ENCODE measurements at regions not wholly inside any gene's neighbourhood (a gene's known extent, or its start where the extent isn't known, plus 50 kb on each side); places are given as distances from the start of the nearest gene placed in this dataset.
"Not testable (repeated sequence)": the region's sequence is repeated elsewhere in the genome, so short reads cannot be mapped to it uniquely, and the experiment has no call there.

DNA sequence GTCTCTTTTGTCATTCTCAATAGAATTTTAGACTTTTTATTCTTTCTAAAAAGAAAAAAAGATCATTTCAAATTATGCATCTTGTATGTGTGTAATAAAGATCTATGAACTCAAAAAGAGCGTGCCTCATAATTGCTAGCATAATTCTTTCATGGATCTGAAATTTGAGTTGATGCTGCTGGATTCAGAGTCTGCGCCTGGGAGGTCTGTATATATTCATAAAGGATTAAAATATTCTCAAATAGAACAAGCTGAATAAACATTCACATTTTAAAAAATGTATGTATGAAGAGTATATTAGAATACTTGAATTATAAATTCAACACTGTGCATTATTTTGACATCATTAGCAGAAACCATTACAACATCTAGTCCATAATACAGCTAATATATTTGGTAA, 297.8 kb upstream of the GRAMD2B start:
- peaks cover 37% of the 10 kb centered on the region for H3K4me1 Mint-ChIP-seq
- Histone ChIP-seq H3K4me2 (no peak overlapping the region), H3K79me2 (ENCODE audit: low read depth) (no peaks in the 10 kb centered on the region), H3K4me3 (no peak overlapping the region), H3K27me3 (no peaks in the 10 kb centered on the region), H4K20me1 (ENCODE audit: low read depth) (no peaks in the 10 kb centered on the region), H3K4me1 (peaks cover 6% of the 10 kb centered on the region), H3K9ac (no peak overlapping the region), H3F3A (ENCODE audit: low read depth) (no peaks in the 10 kb centered on the region), H3K27ac (no peak overlapping the region), H3K9me3 (ENCODE audit: low read depth) (no peaks in the 10 kb centered on the region), H2AFZ (replicated peaks) (no peak overlapping the region), H3K36me3 (no peaks in the 10 kb centered on the region)
- no peaks in the 10 kb centered on the region for H3K27me3 Mint-ChIP-seq (ENCODE audit: insufficient read depth, low read depth)
- no peaks in the 10 kb centered on the region for H3K9me3 Mint-ChIP-seq
- TF ChIP-seq, protein P1, sequence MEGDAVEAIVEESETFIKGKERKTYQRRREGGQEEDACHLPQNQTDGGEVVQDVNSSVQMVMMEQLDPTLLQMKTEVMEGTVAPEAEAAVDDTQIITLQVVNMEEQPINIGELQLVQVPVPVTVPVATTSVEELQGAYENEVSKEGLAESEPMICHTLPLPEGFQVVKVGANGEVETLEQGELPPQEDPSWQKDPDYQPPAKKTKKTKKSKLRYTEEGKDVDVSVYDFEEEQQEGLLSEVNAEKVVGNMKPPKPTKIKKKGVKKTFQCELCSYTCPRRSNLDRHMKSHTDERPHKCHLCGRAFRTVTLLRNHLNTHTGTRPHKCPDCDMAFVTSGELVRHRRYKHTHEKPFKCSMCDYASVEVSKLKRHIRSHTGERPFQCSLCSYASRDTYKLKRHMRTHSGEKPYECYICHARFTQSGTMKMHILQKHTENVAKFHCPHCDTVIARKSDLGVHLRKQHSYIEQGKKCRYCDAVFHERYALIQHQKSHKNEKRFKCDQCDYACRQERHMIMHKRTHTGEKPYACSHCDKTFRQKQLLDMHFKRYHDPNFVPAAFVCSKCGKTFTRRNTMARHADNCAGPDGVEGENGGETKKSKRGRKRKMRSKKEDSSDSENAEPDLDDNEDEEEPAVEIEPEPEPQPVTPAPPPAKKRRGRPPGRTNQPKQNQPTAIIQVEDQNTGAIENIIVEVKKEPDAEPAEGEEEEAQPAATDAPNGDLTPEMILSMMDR (IDR thresholded peaks at IDR 0.05), result no peak
- H3K36me3 Mint-ChIP-seq, result no peaks in the 10 kb centered on the region
- H3K27ac Mint-ChIP-seq, result no peak overlapping the region
- no peak overlapping the region for H3K4me3 Mint-ChIP-seq
- DNase-seq (ENCODE audit: low spot score), result no peak

DNA sequence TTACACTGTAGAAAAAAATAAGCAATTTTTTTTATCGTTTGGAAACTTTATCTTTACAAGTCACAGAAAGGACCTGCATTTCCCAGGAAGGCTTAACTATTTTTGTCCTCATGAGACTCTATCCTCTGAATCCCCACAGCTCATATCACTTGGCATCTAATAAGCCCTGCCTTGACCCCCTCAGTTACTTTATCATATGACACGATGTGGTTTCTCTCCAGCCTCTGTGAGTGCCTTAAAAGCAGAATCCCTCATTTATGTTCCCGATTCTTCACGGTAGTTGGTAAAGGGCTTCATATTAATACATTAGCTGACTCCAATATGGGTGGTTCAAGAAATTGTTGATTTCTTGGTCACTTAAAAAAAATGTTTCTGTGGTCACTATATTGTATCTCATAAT, 296.6 kb upstream of the GRAMD2B start:
- no peak overlapping the region for H3K9ac ChIP-seq
- TF ChIP-seq EZH2 (IDR thresholded peaks at IDR 0.05) (no peak), EZH2phosphoT487 (IDR thresholded peaks at IDR 0.05) (no peak)
- TF ChIP-seq, protein P1 (IDR thresholded peaks at IDR 0.05), result no peak
- H4K20me1 ChIP-seq (ENCODE audit: low read depth), result no peaks in the 10 kb centered on the region
- DNase-seq (ENCODE audit: low spot score), result no peak
- no peak overlapping the region for H3K4me3 Mint-ChIP-seq
- no peaks in the 10 kb centered on the region for H3F3A ChIP-seq (ENCODE audit: low read depth)
- H2AFZ ChIP-seq (replicated peaks), result no peak overlapping the region
- no peak overlapping the region for H3K27ac ChIP-seq
- H3K27me3 Mint-ChIP-seq (ENCODE audit: insufficient read depth, low read depth), result no peaks in the 10 kb centered on the region
- H3K36me3 ChIP-seq, result no peaks in the 10 kb centered on the region
- H3K79me2 ChIP-seq (ENCODE audit: low read depth), result no peaks in the 10 kb centered on the region
- peaks cover 35% of the 10 kb centered on the region for H3K4me1 Mint-ChIP-seq
- H3K4me1 ChIP-seq, result peaks cover 6% of the 10 kb centered on the region
- no peaks in the 10 kb centered on the region for H3K27me3 ChIP-seq
- no peak overlapping the region for H3K4me2 ChIP-seq
- H3K4me3 ChIP-seq, result no peak overlapping the region
- H3K36me3 Mint-ChIP-seq, result no peaks in the 10 kb centered on the region
- H3K9me3 ChIP-seq (ENCODE audit: low read depth), result no peaks in the 10 kb centered on the region
- no peak overlapping the region for H3K27ac Mint-ChIP-seq
- no peaks in the 10 kb centered on the region for H3K9me3 Mint-ChIP-seq

DNA sequence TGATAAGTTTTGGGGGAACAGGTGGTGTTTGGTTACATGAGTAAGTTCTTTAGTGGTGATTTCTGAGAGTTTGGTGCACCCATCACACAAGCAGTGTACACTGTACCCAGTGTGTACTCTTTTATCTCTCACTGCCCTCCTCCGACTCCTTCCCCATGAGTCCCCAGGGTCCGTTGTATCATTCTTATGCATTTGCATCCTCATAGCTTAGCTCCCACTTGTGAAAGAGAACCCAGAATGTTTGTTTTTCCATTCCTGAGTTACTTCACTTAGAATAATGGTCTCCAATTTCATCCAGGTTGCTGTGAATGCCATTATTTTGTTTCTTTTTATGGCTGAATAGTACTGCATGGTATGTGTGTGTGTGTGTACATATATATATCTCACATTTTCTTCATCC, 295.8 kb upstream of the GRAMD2B start:
- not testable (repeated sequence) for H3K79me2 ChIP-seq (ENCODE audit: low read depth); H4K20me1 ChIP-seq (ENCODE audit: low read depth); H3K9ac ChIP-seq; H3K4me2 ChIP-seq; H3K4me3 ChIP-seq; H3K27ac ChIP-seq; H3K36me3 Mint-ChIP-seq; H3K36me3 ChIP-seq; H3K27me3 ChIP-seq; H3K4me1 ChIP-seq; DNase-seq (ENCODE audit: low spot score); H2AFZ ChIP-seq (replicated peaks); H3K27me3 Mint-ChIP-seq (ENCODE audit: insufficient read depth, low read depth); H3K4me3 Mint-ChIP-seq; H3K9me3 Mint-ChIP-seq; H3K9me3 ChIP-seq (ENCODE audit: low read depth); H3F3A ChIP-seq (ENCODE audit: low read depth); H3K27ac Mint-ChIP-seq
- peaks cover 35% of the 10 kb centered on the region for H3K4me1 Mint-ChIP-seq

DNA sequence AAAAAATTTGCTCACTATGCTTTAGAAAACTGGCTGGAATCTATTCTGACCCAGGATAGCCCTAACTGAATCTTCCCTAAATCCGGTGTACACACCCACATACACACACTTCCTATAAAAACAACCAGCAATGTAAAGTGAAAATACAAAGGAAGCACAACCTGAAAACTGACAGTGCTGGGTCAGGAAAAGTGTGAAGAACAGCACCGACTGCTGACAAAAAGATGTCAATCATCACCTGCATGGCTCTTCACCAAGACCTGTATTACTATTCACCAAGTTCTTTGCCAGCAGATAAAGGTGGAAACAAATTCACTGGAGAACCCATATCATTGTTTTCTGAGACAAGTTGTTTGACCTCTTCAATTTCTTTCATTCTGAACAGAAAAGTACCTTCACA, 293.8 kb upstream of the GRAMD2B start:
- no peak overlapping the region for H2AFZ ChIP-seq (replicated peaks)
- Mint-ChIP-seq H3K27ac (no peak overlapping the region), H3K4me3 (no peak overlapping the region), H3K27me3 (ENCODE audit: insufficient read depth, low read depth) (peaks cover 2% of the 10 kb centered on the region), H3K9me3 (no peaks in the 10 kb centered on the region), H3K36me3 (no peaks in the 10 kb centered on the region), H3K4me1 (peaks cover 22% of the 10 kb centered on the region)
- H3F3A ChIP-seq (ENCODE audit: low read depth), result no peaks in the 10 kb centered on the region
- no peaks in the 10 kb centered on the region for H3K9me3 ChIP-seq (ENCODE audit: low read depth)
- H3K36me3 ChIP-seq, result no peaks in the 10 kb centered on the region
- no peak overlapping the region for H3K4me3 ChIP-seq
- H3K4me1 ChIP-seq, result peaks cover 6% of the 10 kb centered on the region
- H3K27me3 ChIP-seq, result no peaks in the 10 kb centered on the region
- H3K9ac ChIP-seq, result no peak overlapping the region
- H4K20me1 ChIP-seq (ENCODE audit: low read depth), result no peaks in the 10 kb centered on the region
- DNase-seq (ENCODE audit: low spot score), result no peak
- H3K27ac ChIP-seq, result no peak overlapping the region
- TF ChIP-seq, protein P1 (IDR thresholded peaks at IDR 0.05), result no peak
- no peak for TF ChIP-seq EZH2 (IDR thresholded peaks at IDR 0.05)
- no peak for TF ChIP-seq EZH2phosphoT487 (IDR thresholded peaks at IDR 0.05)
- no peaks in the 10 kb centered on the region for H3K79me2 ChIP-seq (ENCODE audit: low read depth)
- H3K4me2 ChIP-seq, result no peak overlapping the region
